K562 (cell line): ENCODE measurements at regions not wholly inside any gene's neighbourhood (a gene's known extent, or its start where the extent isn't known, plus 50 kb on each side); places are given as distances from the start of the nearest gene placed in this dataset.

ENCODE experiments used
- ATAC-seq: fragments of 200-7000 bp; cut with Tn5 transposase; 3 replicates; pipeline ENCODE4 v1.9.1; 2020; ENCODE audit warnings: moderate library complexity
- BruUV-seq: library from RNA; stranded (reverse); fragments of 400-500 nt; replicated peaks from 2 replicates; lab custom pipeline; 2021; lab: Mats Ljungman, UMichigan
- CTCF ChIA-PET: fragments of 300-600 bp; formaldehyde crosslinking; extraction: SDS; loops from one replicate; lab custom pipeline; 2021; ENCODE audit warnings: low intra/inter-chr PET ratio; lab: Yijun Ruan, JAX
- POLR2A ChIA-PET: fragments of 300-600, 350-650 bp; sonication (Branson Sonifier 250); formaldehyde crosslinking; extraction: SDS; loops from one replicate; lab custom pipeline; 2021; ENCODE audit warnings: antibody characterized with exemption, inconsistent platforms; lab: Yijun Ruan, JAX
- DNase-seq, 4 experiments: peaks; one replicate each; pipeline versions ENCODE4 v3.0.0 to v3.0.0-alpha.2; 2011 to 2018; ENCODE audit warnings: low spot score in 3 of 4, mixed read lengths in 3 of 4; ENCODE audit errors: extremely low read depth in 1 of 4
- FAIRE-seq: peaks from 2 replicates; lab custom pipeline; 2011; peaks lifted over from hg19 to GRCh38; lab: Jason Lieb, UNC
- H2AFZ ChIP-seq: 2 replicates; pipeline ENCODE4 v1.6.0; 2011; ENCODE audit warnings: low read depth, low read length, control low read depth, inconsistent platforms
- H3K27ac ChIP-seq: fragments of 200-600 bp; 3 replicates; pipeline ENCODE4 v1.8.0; 2011; ENCODE audit warnings: low read depth, mild to moderate bottlenecking, control low read depth, inconsistent platforms, low read length, moderate library complexity, mixed read lengths; ENCODE audit errors: extremely low read depth
- H3K27me3 ChIP-seq, 2 experiments: fragments of 300-600 bp in 1 of 2; 2 replicates in 1 of 2; 3 replicates in 1 of 2; pipeline versions ENCODE4 v1.6.0 to v1.8.0; 2011; ENCODE audit warnings: inconsistent platforms in 2 of 2, low read length in 2 of 2, mild to moderate bottlenecking in 1 of 2, mixed read lengths in 1 of 2, moderate library complexity in 1 of 2; ENCODE audit not compliant: control insufficient read depth in 2 of 2, insufficient read depth in 2 of 2
- H3K36me3 ChIP-seq: fragments of 300-600 bp; 3 replicates; pipeline ENCODE4 v1.8.0; 2011; ENCODE audit warnings: mild to moderate bottlenecking, low read length, inconsistent platforms; ENCODE audit not compliant: control insufficient read depth, insufficient read depth
- H3K4me1 ChIP-seq, 2 experiments: fragments of 200-600 bp in 1 of 2; replicated peaks in 1 of 2; 2 replicates in 1 of 2; 3 replicates in 1 of 2; pipeline versions ENCODE4 v1.5.1 to v1.8.0; 2011; ENCODE audit warnings: inconsistent platforms in 2 of 2, low read length in 2 of 2, mild to moderate bottlenecking in 1 of 2, mixed read lengths in 1 of 2, moderate library complexity in 1 of 2; ENCODE audit not compliant: control insufficient read depth in 2 of 2, insufficient read depth in 2 of 2
- H3K4me2 ChIP-seq: 2 replicates; pipeline ENCODE4 v1.6.1; 2011; ENCODE audit warnings: low read length, control low read depth, inconsistent platforms, mixed read lengths; ENCODE audit not compliant: insufficient read depth
- H3K4me3 ChIP-seq: fragments of 200-600 bp; sonication (generic), shearing (Covaris generic); 2 replicates; pipeline ENCODE4 v1.5.1; 2016; ENCODE audit warnings: control low read depth, inconsistent platforms
- H3K79me2 ChIP-seq: fragments of 200-600 bp; 3 replicates; pipeline ENCODE4 v1.8.0; 2011; ENCODE audit warnings: low read length, inconsistent platforms; ENCODE audit not compliant: control insufficient read depth, insufficient read depth
- H3K9ac ChIP-seq, 2 experiments: 2 replicates each; pipeline versions ENCODE4 v1.6.0 to v1.6.1; 2011; ENCODE audit warnings: low read depth in 2 of 2, low read length in 2 of 2, control low read depth in 1 of 2, inconsistent platforms in 1 of 2, mild to moderate bottlenecking in 1 of 2, mixed read lengths in 1 of 2; ENCODE audit not compliant: insufficient read depth in 1 of 2
- H3K9me1 ChIP-seq: one replicate; pipeline ENCODE4 v1.6.0; 2011; ENCODE audit warnings: inconsistent platforms, mild to moderate bottlenecking, low read length, moderate library complexity; ENCODE audit not compliant: control insufficient read depth, insufficient read depth
- H3K9me3 ChIP-seq: replicated peaks from 2 replicates; pipeline ENCODE4 v1.5.1; 2011; ENCODE audit warnings: low read depth, low read length, inconsistent platforms; ENCODE audit not compliant: control insufficient read depth, insufficient read depth
- H4K20me1 ChIP-seq: replicated peaks from 2 replicates; pipeline ENCODE4 v1.6.1; 2011; ENCODE audit warnings: low read length, inconsistent platforms, mixed read lengths; ENCODE audit not compliant: control insufficient read depth, insufficient read depth
- GTF3C2 ChIP-seq: IDR thresholded peaks from 3 replicates; pipeline ENCODE4 v1.6.1; 2011; ENCODE audit warnings: borderline replicate concordance, mild to moderate bottlenecking, moderate library complexity; ENCODE audit not compliant: insufficient read length; ENCODE audit errors: extremely low read depth
- ZNF23 ChIP-seq: fragments of 250-450 bp; sonication (Bioruptor Pico); IDR thresholded peaks from 2 replicates; pipeline ENCODE4 v1.4.0; 2020; ENCODE audit warnings: mild to moderate bottlenecking
- ZNF444 ChIP-seq: fragments of 250-450 bp; sonication (Bioruptor Pico); IDR thresholded peaks from 2 replicates; pipeline ENCODE4 v1.4.0; 2020; ENCODE audit warnings: mild to moderate bottlenecking, moderate library complexity
- ZNF778 ChIP-seq: fragments of 450-650 bp; formaldehyde crosslinking; IDR thresholded peaks from 2 replicates; pipeline ENCODE4 v1.4.0; 2020; ENCODE audit warnings: mild to moderate bottlenecking, moderate library complexity
- WGBS: fragments of 100-300 bp; shearing (Covaris generic); methylation state at CpG from one replicate; pipeline ENCODE4 v1.1.6; 2016; ENCODE audit warnings: low coverage, mixed read lengths; ENCODE audit not compliant: insufficient coverage; ENCODE audit errors: missing lambda C conversion rate; 5-methylcytosine and 5-hydroxymethylcytosine counted together
- in situ Hi-C: fragments of 300-500 bp; cut with MboI; formaldehyde crosslinking; loops from 4 replicates; pipeline ENCODE4 v1.15.0; 2018; ENCODE audit warnings: inconsistent platforms, mixed read lengths
- intact Hi-C: fragments of 100-400 bp; cut with micrococcal nuclease; formaldehyde crosslinking; loops from 2 replicates; pipeline ENCODE4 v1.14.2; 2022
- TF ChIP-seq, protein P1 (sequence below): fragments of 450-650 bp; formaldehyde crosslinking; IDR thresholded peaks from 2 replicates; pipeline ENCODE4 v1.4.0; 2022; ENCODE audit warnings: missing genetic modification characterization
- TF ChIP-seq, protein P2 (sequence below): sonication (generic); formaldehyde crosslinking; IDR thresholded peaks from 2 replicates; pipeline ENCODE4 v1.8.1; 2023; ENCODE audit warnings: missing genetic modification reagents, mild to moderate bottlenecking, borderline replicate concordance

GRCh38 chr11:121838571-121838970 lies 277.4 kb downstream of the BLID start:
- H4K20me1 ChIP-seq = no peaks in the 10 kb centered on the region
- no peak overlapping the region for H3K27ac ChIP-seq
- POLR2A ChIA-PET = no interaction called here
- H3K79me2 ChIP-seq = no peaks in the 10 kb centered on the region
- FAIRE-seq (no peak), DNase-seq (no peak), ATAC-seq (no peak)
- no peak overlapping the region for H3K4me3 ChIP-seq
- no peaks in the 10 kb centered on the region for H3K4me1 ChIP-seq
- BruUV-seq = no TSS peak
- intact Hi-C loops = no loop called here
- TF ChIP-seq ZNF23 (CRISPR knock-in tag) = no peak
- TF ChIP-seq, protein P1, sequence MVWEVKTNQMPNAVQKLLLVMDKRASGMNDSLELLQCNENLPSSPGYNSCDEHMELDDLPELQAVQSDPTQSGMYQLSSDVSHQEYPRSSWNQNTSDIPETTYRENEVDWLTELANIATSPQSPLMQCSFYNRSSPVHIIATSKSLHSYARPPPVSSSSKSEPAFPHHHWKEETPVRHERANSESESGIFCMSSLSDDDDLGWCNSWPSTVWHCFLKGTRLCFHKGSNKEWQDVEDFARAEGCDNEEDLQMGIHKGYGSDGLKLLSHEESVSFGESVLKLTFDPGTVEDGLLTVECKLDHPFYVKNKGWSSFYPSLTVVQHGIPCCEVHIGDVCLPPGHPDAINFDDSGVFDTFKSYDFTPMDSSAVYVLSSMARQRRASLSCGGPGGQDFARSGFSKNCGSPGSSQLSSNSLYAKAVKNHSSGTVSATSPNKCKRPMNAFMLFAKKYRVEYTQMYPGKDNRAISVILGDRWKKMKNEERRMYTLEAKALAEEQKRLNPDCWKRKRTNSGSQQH (CRISPR knock-in tag) = no peak
- no peak for TF ChIP-seq ZNF444
- TF ChIP-seq ZNF778 (CRISPR knock-in tag) = no peak
- CTCF ChIA-PET = no interaction called here
- H3K36me3 ChIP-seq = no peaks in the 10 kb centered on the region
- WGBS = 0% methylated on average over 1 of the region's 1 CpG
- H3K9ac ChIP-seq = no peak overlapping the region
- in situ Hi-C loops = no loop called here
- H2AFZ ChIP-seq = no peak overlapping the region
- no peak overlapping the region for H3K4me2 ChIP-seq
- H3K9me3 ChIP-seq = no peaks in the 10 kb centered on the region
- H3K27me3 ChIP-seq = no peaks in the 10 kb centered on the region
- no peaks in the 10 kb centered on the region for H3K9me1 ChIP-seq

DNA sequence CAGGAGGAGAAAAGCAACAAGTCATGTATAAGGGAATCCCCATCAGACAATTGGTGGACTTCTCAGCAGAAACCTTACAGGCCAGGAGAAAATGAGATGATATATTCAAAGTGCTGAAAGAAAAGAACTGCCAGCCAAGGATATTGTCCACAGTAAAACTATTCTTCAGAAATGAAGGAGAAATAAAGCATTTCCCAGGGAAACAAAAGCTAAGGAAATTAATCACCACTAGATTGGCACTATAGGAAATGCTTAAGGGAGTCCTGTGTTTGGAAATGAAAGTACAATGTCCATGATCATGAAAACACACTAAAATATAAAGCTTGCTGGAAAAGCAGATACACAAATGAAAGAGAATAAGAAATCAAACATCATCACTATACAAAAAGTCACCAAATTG lies 282.0 kb downstream of the BLID start:
- Histone ChIP-seq H3K79me2 (no peaks in the 10 kb centered on the region), H3K36me3 (no peaks in the 10 kb centered on the region), H3K27ac (no peak overlapping the region), H3K9me3 (no peaks in the 10 kb centered on the region), H3K4me2 (no peak overlapping the region), H4K20me1 (no peaks in the 10 kb centered on the region), H3K27me3 (no peaks in the 10 kb centered on the region), H3K9ac (no peak overlapping the region), H3K4me3 (no peak overlapping the region), H3K4me1 (no peaks in the 10 kb centered on the region), H2AFZ (no peak overlapping the region), H3K9me1 (no peaks in the 10 kb centered on the region)
- no peak for FAIRE-seq
- no peak for DNase-seq
- ATAC-seq = no peak
- ChIA-PET CTCF (no interaction called here), POLR2A (no interaction called here)
- in situ Hi-C loops = no loop called here
- intact Hi-C loops = loop anchor here (2.0 kb wide), 1 partner anchor 19 kb away; no protein-coding TSS in a partner anchor
- BruUV-seq = no TSS peak
- TF ChIP-seq, protein P2, sequence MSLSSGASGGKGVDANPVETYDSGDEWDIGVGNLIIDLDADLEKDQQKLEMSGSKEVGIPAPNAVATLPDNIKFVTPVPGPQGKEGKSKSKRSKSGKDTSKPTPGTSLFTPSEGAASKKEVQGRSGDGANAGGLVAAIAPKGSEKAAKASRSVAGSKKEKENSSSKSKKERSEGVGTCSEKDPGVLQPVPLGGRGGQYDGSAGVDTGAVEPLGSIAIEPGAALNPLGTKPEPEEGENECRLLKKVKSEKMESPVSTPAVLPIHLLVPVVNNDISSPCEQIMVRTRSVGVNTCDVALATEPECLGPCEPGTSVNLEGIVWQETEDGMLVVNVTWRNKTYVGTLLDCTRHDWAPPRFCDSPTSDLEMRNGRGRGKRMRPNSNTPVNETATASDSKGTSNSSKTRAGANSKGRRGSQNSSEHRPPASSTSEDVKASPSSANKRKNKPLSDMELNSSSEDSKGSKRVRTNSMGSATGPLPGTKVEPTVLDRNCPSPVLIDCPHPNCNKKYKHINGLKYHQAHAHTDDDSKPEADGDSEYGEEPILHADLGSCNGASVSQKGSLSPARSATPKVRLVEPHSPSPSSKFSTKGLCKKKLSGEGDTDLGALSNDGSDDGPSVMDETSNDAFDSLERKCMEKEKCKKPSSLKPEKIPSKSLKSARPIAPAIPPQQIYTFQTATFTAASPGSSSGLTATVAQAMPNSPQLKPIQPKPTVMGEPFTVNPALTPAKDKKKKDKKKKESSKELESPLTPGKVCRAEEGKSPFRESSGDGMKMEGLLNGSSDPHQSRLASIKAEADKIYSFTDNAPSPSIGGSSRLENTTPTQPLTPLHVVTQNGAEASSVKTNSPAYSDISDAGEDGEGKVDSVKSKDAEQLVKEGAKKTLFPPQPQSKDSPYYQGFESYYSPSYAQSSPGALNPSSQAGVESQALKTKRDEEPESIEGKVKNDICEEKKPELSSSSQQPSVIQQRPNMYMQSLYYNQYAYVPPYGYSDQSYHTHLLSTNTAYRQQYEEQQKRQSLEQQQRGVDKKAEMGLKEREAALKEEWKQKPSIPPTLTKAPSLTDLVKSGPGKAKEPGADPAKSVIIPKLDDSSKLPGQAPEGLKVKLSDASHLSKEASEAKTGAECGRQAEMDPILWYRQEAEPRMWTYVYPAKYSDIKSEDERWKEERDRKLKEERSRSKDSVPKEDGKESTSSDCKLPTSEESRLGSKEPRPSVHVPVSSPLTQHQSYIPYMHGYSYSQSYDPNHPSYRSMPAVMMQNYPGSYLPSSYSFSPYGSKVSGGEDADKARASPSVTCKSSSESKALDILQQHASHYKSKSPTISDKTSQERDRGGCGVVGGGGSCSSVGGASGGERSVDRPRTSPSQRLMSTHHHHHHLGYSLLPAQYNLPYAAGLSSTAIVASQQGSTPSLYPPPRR = no peak
- no peak for TF ChIP-seq GTF3C2
